Erythroblast (primary cell): ENCODE measurements at regions not wholly inside any gene's neighbourhood (a gene's known extent, or its start where the extent isn't known, plus 50 kb on each side); places are given as distances from the start of the nearest gene placed in this dataset.

ENCODE experiments used
- GATA1 ChIP-seq: IDR thresholded peaks from 2 replicates; pipeline ENCODE4 v1.6.1; 2011; ENCODE audit warnings: low read depth, mild to moderate bottlenecking, control low read depth, low read length, moderate library complexity
- POLR2A ChIP-seq: IDR thresholded peaks from 2 replicates; pipeline ENCODE4 v1.6.1; 2011; ENCODE audit warnings: mild to moderate bottlenecking, low read length

- no peak for TF ChIP-seq POLR2A
- no peak for TF ChIP-seq GATA1
Observed at GRCh38 chr5:147093138-147093537, 141.7 kb upstream of the STK32A start.
